Activated naive CD4-positive, alpha-beta T cell treated with anti-CD3 and anti-CD28 coated beads, Interleukin-2, amount 50 U/mL, for 16 hours (primary cell): ENCODE measurements at regions not wholly inside any gene's neighbourhood (a gene's known extent, or its start where the extent isn't known, plus 50 kb on each side); places are given as distances from the start of the nearest gene placed in this dataset.
"Not testable (repeated sequence)": the region's sequence is repeated elsewhere in the genome, so short reads cannot be mapped to it uniquely, and the experiment has no call there.

ENCODE experiments used
- DNase-seq: peaks from one replicate; pipeline ENCODE4 v3.0.0-alpha.2; 2020

GRCh38 chr2:191476901-191477300 lies 201.0 kb upstream of the NABP1 start:
- DNase-seq: no peak

- no peak for DNase-seq
These were observed 198.9 kb upstream of the NABP1 start for GRCh38 chr2:191478799-191479679.

DNA sequence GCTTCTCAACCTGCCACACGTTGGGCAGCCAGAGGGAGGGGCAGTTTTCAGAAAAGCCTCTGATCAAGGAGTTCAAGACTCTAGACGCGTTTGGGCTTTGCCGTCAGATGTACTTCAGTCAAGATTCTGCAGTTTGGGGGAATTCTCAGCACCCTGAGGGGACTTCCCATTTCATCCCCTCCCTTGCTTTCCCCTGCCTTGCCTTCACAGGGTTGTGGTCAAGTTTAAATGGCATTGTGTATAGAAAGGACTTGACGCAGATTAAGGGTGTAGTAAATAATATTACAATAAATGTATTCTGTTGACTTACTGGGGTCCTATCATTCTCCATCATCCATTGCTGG lies 198.3 kb upstream of the NABP1 start:
- DNase-seq: no peak

GRCh38 chr2:191481305-191482070 lies 196.4 kb upstream of the NABP1 start:
- DNase-seq: no peak

- DNase-seq: no peak
These were observed 194.8 kb upstream of the NABP1 start for GRCh38 chr2:191483117-191483516.

DNA sequence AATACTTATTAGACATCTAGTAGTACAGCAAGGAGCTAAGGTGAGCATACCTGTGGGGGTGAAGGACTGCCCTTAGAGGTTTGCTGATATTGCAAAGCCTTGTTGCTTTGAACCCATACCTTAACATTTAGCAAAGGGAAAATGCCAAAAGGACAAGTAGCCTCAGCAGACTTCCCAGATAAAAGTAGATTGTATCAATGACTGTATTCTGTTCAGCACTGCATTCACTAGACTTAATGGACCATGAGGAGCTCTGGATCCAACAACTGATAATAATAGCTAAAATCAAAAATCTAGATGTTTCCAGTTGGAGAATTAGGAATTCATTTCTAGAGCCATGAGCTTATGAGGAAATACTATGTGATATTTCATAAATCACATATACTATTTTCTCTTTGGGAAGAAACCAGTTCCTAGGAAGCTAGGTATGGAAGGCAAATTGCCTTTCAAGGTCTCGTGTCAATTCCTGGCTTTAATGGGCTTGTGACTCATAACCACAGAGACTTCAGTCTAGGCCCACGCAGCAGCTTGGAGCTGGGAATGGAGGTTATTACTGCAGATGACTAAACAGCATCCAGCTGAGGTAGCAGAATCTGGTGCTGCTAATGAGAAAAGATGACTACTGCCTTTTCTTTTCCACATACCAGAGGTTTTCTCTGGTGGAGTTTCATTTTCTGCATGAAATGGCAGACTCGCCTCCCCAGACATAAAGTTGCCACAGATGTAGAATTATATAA lies 191.2 kb upstream of the NABP1 start:
- no peak for DNase-seq

DNA sequence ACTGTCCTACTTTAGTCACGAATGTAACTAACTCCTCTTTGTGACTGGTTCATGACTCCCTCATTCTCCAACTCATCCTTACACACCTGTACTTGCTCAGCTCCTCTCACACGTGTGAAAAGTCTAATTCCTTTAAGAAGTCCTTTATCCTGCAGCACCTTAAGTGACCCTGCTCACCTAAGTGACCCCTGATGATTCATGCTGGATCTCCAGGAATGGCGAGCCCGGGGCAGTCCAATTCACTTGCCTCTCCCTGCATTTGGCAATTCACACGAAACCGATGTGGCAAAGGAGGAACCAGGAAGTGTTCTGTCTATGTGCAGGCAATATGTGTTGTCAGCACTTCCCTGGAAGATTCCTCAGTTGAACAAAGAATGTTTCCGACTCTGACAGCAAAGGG lies 189.8 kb upstream of the NABP1 start:
- DNase-seq: no peak

DNA sequence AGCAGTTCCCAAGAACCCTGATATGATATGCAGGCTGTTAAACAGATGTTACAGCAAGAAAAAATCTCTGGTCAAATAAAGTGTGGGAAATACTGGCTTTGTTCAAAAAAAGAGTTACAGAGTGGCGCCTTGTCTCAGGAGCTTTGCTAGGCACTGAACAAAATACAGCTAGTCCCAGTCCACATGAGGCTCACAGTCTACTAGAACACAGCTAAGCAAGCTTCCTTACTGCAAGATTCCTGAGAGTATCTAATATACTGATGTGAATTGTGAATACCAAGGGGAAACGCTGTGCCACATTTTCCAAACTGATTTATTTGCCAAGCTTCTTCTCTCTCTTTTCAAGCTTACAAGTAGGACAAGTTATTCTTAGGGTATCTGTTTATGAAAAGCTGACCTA lies 188.8 kb upstream of the NABP1 start:
- no peak for DNase-seq

- no peak for DNase-seq
These were observed 181.1 kb upstream of the NABP1 start for GRCh38 chr2:191496838-191497237.

DNA sequence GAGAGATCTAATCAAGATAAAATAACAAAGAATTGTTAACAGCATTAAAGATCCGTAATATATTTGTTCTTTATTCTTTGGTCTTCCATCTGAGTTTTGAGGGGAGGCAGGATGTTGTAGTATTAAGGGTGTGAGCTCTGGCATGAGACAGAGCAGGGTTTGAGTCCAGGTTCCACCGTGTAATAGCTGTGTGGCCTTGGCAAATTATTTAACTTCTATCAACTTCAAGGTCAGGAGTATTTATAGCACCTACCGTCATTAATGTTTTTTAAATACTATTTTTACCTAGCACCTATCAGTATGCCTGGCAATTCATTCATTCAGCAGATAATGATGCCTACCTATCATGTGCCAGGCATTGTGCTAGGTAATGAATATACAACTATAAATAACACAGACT lies 180.1 kb upstream of the NABP1 start:
- no peak for DNase-seq

DNA sequence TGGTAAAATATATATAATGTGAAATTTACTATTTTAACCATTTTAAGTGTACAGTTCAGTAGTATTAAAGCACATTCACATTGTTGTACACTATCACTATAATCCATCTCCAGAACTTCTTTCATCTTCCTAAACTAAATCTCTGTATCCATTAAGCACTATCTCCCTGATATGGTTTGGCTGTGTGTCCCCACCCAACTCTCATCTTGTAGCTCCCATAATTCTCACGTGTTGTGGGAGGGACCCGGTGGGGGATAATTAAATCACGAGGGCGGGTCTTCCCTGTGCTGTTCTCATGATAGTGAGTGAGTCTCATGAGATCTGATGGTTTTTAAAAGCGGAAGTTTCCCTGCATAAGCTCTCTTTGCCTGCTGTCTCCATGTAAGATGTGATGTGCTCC lies 178.9 kb upstream of the NABP1 start:
- no peak for DNase-seq

GRCh38 chr2:191499874-191500565 lies 177.9 kb upstream of the NABP1 start:
- no peak for DNase-seq

DNA sequence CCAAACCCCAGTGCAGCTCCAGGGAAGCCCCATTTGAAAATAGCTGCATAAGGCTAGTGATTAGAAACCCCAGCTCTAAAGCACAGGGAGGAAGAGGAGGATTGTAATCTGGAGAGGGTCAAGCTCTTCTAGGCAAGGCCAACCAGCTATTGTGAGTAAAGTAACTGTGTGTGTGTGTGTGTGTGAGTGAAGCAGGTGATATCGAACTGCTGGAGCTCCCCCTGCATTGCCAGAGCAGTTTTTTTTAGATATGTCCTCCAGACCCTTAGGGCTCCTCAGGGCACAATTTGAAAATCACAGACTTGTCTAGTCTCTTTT lies 177.4 kb upstream of the NABP1 start:
- no peak for DNase-seq

DNA sequence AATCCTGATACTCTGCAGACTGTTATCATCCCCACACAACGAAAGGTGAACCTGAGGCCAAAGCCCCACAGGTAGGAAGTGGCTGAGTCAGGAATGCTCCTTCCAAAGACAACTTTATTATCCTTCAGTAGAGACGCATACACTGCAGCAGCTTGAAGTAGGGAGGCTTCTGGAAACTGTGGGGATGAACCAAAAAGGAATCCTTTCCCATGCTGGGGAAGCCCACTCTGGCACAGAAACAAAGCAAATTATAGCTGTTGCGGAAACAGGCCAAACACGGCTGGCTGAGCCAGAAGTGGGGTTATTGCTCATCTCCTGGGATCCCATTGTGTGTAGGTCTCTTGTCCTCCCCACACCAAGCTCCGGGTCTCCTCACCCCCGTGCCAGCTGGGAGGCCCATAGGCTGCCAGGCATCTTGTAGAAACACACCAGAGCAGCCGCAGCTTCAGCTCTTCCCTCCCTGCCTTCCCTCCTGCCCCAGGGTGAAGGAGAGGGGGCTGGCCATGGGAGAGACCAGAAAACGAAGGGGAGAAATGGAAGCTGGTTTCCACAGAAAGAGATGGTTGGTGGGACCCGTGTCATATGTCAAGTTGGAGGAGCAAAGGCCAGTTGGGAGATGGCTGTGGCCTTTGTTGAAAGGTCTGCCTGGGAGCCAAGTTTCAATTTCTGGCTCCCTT lies 176.9 kb upstream of the NABP1 start:
- no peak for DNase-seq

- no peak for DNase-seq
These were observed 176.3 kb upstream of the NABP1 start for GRCh38 chr2:191501561-191502168.

- no peak for DNase-seq
These were observed 171.4 kb upstream of the NABP1 start for GRCh38 chr2:191506515-191506914.

GRCh38 chr2:191507252-191507853 lies 170.6 kb upstream of the NABP1 start:
- DNase-seq: not testable (repeated sequence)

DNA sequence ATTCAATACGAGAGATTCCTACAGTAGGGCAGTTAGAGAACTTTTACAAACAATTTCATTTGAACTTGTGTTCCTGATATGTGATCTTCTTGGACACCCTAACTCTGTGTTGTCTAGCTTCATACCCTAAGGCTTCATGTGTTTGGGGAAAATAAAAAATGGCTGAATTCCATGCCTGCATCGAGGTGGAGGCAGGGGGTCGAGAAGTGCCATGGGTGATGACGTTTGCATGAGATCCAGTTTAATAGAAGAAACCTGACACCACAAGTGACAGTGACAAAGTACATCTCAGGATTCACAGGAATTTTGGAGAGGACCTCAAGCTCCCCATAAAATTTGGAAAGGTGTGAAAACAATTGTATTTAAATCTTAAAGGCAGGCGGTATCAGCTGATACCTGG lies 169.2 kb upstream of the NABP1 start:
- no peak for DNase-seq

DNA sequence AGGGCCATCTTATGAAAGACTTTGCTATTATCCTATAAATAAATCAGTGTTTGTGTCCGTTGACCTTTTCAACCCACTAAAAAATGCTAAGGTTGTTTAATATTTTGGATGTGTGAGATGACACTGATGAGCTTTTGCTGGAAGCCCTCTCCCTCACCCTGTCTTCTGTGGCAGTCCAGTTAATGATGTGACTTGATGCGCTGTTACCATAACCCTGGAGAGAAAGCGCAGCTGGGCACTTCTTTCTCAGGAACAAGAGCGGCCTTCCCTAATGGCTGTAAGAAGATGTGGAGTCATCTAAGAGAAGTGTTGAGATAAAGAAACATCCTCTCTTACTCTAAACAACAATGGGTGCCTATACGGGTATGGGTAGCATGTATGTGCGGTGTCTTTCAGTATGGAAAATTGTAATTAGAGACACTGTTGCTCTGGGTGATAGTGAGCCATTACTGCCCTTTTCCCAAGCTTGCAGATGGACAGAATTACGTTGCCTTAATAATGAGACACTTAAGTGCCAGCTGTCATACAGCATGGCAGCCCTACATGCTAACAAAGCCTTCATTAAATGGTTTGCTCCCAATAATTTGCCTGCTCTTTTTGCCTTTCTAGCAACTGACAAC lies 165.6 kb upstream of the NABP1 start:
- no peak for DNase-seq

GRCh38 chr2:191512874-191513273 lies 165.1 kb upstream of the NABP1 start:
- DNase-seq: no peak

DNA sequence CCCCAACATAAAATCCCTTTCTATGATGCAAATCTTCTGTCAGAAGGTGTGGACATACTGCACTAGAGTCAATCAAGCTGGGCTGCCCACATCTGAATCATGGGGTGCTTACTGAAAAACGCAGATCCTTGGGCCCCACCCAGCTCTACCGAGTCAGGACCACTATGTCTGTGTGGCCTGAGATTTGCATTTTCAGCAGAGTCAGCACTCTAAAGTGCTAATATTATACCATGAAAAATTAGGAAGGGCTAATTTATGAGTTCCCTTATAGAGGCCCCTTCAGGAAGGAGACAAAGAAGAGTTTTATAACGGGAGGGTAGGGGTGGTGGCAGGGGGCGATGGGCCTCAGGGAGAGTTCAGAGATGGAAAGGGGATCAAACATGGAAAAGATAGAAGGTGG lies 163.3 kb upstream of the NABP1 start:
- no peak for DNase-seq
